CD4-positive, alpha-beta T cell treated with Interleukin-15 for 1 hour (primary cell): ENCODE measurements at regions not wholly inside any gene's neighbourhood (a gene's known extent, or its start where the extent isn't known, plus 50 kb on each side); places are given as distances from the start of the nearest gene placed in this dataset.
"Not testable (repeated sequence)": the region's sequence is repeated elsewhere in the genome, so short reads cannot be mapped to it uniquely, and the experiment has no call there.

ENCODE experiments used
- DNase-seq: peaks from one replicate; pipeline ENCODE4 v3.0.0-alpha.2; 2020

- DNase-seq, result no peak
Measured at GRCh38 chr1:184851822-184852746, 97.4 kb upstream of the EDEM3 start.

- peak; percentile 69 for DNase-seq
Measured at GRCh38 chr1:184843732-184844495, 89.3 kb upstream of the EDEM3 start.

GRCh38 chr1:184840596-184840995, 85.9 kb upstream of the EDEM3 start:
- DNase-seq, result peak; percentile 30

DNA sequence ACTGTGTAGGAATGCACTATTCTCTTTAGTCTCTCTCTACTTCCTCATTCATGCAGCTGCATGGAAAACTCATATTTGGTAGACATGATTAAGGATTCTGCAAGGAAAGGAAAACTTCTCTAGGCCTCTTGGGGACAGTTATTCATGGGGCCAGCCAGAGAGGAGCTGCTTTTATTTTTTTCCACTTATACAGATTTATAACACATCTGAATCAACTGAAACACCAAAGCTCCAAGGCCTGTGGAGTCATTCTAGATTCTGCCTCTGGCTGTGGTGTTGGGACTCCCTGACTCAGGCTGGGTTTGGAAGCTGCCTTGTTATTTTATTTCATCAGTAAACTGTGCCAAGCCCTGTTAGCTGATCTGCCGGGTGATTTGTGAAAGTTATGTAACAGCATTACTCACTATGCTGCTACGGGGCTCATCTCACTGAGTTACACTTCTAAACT, 83.9 kb upstream of the EDEM3 start:
- no peak for DNase-seq

- no peak for DNase-seq
Measured at GRCh38 chr1:184836934-184837895, 82.6 kb upstream of the EDEM3 start.

GRCh38 chr1:184836141-184836540, 81.5 kb upstream of the EDEM3 start:
- DNase-seq, result no peak

- DNase-seq, result not testable (repeated sequence)
Measured at GRCh38 chr1:184833994-184834393, 79.3 kb upstream of the EDEM3 start.

GRCh38 chr1:184832517-184832916, 77.9 kb upstream of the EDEM3 start:
- no peak for DNase-seq

- not testable (repeated sequence) for DNase-seq
Measured at GRCh38 chr1:184829496-184829895, 74.8 kb upstream of the EDEM3 start.

DNA sequence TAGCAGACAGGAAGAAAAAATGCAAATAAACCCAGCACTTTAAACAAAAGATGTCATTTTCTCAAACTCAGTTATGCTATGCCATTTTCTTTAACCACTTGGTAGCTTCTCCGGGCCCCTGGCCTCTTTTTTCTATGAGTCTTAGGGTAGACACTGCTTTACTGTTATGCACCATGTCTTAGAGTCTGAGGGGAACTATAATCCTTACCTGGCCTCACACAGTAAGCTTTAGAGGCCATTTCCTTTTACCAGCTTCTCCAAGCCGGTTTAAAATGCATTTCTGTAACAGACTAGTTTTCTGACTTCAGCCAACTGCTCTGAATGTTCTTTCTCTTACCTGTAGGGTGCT, 73.7 kb upstream of the EDEM3 start:
- no peak for DNase-seq

DNA sequence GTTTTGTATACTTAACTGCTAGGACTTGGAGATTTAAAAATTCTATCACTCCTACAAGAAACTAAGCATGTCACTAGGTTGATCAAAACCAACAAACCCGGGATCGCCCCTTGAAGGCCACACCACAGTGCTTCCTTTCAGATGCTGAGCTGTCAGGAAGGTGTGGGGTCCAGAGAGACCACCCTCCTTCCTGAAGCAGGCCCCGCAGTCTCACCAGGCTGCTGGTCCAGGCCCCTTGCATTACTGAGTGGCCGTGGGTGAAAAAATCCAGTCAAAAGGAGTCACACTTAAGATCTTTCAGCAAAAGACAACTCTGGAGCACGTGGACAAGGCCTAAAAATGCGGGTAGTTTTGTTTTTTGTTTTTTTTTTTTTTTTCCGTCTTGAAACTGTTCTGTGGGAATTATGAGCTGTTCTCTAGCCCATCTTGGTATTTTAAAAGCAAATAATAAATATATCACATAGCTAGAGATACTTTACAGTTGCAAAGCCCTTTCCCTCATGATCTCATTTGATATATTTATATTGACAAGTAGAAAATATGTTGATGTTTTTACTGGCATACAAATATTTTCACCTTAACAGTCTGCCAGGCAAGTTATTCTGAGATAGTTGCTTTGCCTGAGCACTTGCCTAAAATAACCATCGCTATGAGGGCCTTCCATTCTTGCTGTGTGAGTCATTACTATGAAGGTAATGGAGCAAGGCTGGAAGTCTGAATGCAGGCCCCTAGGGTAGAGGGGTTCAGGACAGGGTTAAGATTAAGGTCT, 73.1 kb upstream of the EDEM3 start:
- no peak for DNase-seq

- DNase-seq, result no peak
Measured at GRCh38 chr1:184826001-184826400, 71.3 kb upstream of the EDEM3 start.

DNA sequence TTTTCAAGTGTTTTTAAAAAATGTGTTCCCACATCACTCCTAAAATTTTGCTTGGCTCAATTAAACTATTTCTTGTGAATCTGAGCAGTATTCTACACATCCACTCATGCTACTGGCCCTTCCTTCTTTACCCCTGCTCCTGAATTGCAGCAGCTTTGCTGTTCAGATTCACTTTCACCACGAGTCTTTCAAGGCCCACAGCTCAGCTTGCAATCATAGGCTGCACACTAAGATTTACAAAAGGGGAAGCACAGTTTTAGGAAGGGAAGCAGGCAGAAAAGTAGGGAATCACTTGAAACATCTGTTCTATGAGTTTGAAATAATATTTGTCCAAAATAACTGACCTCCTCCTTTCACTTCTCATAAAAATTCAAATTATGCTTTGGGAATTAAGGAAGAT, 70.9 kb upstream of the EDEM3 start:
- no peak for DNase-seq

GRCh38 chr1:184824691-184825323, 70.1 kb upstream of the EDEM3 start:
- DNase-seq, result no peak

- no peak for DNase-seq
Measured at GRCh38 chr1:184823080-184823479, 68.4 kb upstream of the EDEM3 start.

DNA sequence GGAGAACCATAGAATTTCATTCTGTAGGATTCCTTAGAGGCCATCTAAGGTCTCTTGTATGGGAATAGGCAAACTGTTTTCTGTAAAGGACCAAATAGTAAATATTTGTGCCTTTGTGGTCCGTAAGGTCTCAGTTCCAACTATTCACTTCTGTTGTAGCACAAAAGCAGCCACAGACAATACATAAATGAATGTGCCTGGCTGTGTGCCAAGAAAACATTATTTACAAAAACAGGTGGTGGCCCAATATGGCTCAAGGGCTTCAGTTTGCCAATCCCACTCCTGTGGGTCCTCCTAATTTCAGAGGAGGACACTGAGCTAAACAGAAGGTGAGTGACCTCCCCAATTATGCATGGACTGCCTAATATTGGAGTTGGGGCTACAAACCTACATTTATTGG, 67.6 kb upstream of the EDEM3 start:
- no peak for DNase-seq

DNA sequence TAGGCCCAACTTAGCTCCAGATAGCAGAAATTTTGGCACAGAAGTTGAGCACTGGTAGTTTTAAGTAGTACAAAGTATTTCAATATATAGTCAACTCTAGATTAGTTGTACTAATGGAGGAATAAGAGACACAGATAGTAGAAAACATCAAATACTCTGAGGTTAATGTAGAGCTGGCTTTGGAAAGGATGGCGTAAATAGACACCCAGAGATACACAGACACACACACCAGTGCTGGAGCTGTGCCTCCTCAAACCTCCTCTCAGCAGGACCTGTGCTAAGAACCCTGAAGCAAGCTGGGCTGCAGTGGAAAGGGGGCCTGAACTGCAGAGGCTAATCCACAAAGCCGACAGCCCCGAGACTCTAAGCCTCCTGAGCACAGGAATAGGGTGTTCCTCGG, 67.0 kb upstream of the EDEM3 start:
- DNase-seq, result no peak

GRCh38 chr1:184820956-184821355, 66.3 kb upstream of the EDEM3 start:
- DNase-seq, result no peak

- DNase-seq, result no peak
Measured at GRCh38 chr1:184820218-184820750, 65.6 kb upstream of the EDEM3 start.

- DNase-seq, result no peak
Measured at GRCh38 chr1:184818646-184819045, 64.0 kb upstream of the EDEM3 start.

DNA sequence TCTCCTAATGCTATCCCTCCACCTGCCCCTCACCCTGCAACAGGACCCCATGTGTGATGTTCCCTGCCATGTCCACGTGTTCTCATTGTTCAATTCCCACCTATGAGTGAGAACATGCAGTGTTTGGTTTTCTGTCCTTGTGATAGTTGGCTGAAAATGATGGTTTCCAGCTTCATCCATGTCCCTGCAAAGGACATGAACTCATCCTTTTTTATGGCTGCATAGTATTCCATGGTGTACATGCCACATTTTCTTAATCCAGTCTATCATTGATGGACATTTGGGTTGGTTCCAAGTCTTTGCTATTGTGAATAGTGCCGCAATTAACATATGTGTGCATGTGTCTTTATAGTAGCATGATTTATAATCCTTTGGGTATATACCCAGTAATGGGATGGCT, 62.3 kb upstream of the EDEM3 start:
- not testable (repeated sequence) for DNase-seq
